ENCODE measurements at regions not wholly inside any gene's neighbourhood (a gene's known extent, or its start where the extent isn't known, plus 50 kb on each side); places are given as distances from the start of the nearest gene placed in this dataset.

DNA sequence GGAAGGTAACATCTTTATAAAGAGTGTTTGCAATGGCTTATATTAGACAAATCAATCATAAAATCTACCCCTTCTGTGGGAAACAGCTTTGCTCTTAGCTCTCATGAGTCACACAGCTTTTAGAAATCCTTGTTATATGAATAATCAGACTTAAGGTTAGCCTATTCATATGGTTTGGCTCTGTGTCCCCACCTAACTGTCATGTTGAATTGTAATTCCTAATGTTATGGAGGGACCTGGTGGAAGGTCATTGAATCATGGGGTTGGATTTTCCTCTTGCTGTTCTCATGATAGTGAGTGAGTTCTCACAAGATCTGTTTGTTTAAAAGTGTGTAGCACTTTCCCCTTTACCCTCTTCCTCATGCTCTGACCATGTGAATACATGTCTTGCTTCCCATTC, 704.2 kb upstream of the KLHL1 start:
- Histone ChIP-seq H3K27me3 (ENCODE audit: insufficient read depth, low read depth) (no peaks in the 10 kb centered on the region), H3K36me3 (ENCODE audit: insufficient read depth) (no peaks in the 10 kb centered on the region), H2AFZ (ENCODE audit: low read depth) (no peak overlapping the region), H4K20me1 (ENCODE audit: insufficient read depth) (no peaks in the 10 kb centered on the region), H3K4me2 (no peak overlapping the region), H3K4me3 (IDR thresholded peaks at IDR 0.05; ENCODE audit: insufficient read depth, low read depth, low read length) (no peak overlapping the region), H3K27ac (no peak overlapping the region), H3K79me2 (ENCODE audit: insufficient read depth, low read depth) (no peaks in the 10 kb centered on the region), H3K9ac (no peak overlapping the region), H3K4me1 (ENCODE audit: low read depth, poor library complexity, severe bottlenecking) (no peaks in the 10 kb centered on the region)
- no peak for TF ChIP-seq CTCF (conservative IDR thresholded peaks at IDR 0.05; ENCODE audit: low read depth, low read length)

- Histone ChIP-seq H3K9ac (no peak overlapping the region), H3K4me2 (no peak overlapping the region), H3K27ac (no peak overlapping the region), H3K79me2 (ENCODE audit: insufficient read depth, low read depth) (no peaks in the 10 kb centered on the region), H3K27me3 (ENCODE audit: insufficient read depth, low read depth) (no peaks in the 10 kb centered on the region), H3K4me1 (ENCODE audit: low read depth, poor library complexity, severe bottlenecking) (no peaks in the 10 kb centered on the region), H2AFZ (ENCODE audit: low read depth) (no peak overlapping the region), H4K20me1 (ENCODE audit: insufficient read depth) (no peaks in the 10 kb centered on the region), H3K36me3 (ENCODE audit: insufficient read depth) (no peaks in the 10 kb centered on the region), H3K4me3 (IDR thresholded peaks at IDR 0.05; ENCODE audit: insufficient read depth, low read depth, low read length) (no peak overlapping the region)
- TF ChIP-seq CTCF (conservative IDR thresholded peaks at IDR 0.05; ENCODE audit: low read depth, low read length): no peak
These were observed 701.3 kb upstream of the KLHL1 start for GRCh38 chr13:70809588-70809987.

DNA sequence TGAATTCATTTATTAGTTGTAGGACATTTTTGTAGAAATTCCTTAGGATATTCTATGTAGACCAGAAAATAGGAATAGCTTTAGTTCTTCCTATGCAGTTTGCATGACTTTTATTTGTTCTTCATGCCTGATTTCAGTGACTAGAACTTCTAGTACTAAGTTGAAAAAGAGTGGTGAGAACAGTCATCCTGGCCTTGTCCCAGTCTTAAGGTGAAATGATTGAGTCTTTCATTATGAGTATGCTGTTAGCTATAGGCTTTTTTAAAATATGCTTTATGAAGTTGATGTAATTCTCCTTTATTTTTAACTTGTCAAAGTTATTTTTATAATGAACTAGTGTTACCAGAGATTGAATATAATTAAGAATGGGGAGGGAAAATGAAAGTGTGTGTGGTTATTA, 690.1 kb upstream of the KLHL1 start:
- H3K27ac ChIP-seq: no peak overlapping the region
- no peaks in the 10 kb centered on the region for H3K36me3 ChIP-seq (ENCODE audit: insufficient read depth)
- no peak overlapping the region for H3K4me2 ChIP-seq
- no peaks in the 10 kb centered on the region for H3K79me2 ChIP-seq (ENCODE audit: insufficient read depth, low read depth)
- peaks cover 7% of the 10 kb centered on the region for H3K4me1 ChIP-seq (ENCODE audit: low read depth, poor library complexity, severe bottlenecking)
- TF ChIP-seq CTCF (conservative IDR thresholded peaks at IDR 0.05; ENCODE audit: low read depth, low read length): no peak
- no peak overlapping the region for H3K9ac ChIP-seq
- no peak overlapping the region for H3K4me3 ChIP-seq (IDR thresholded peaks at IDR 0.05; ENCODE audit: insufficient read depth, low read depth, low read length)
- H4K20me1 ChIP-seq (ENCODE audit: insufficient read depth): no peaks in the 10 kb centered on the region
- H2AFZ ChIP-seq (ENCODE audit: low read depth): no peak overlapping the region
- no peaks in the 10 kb centered on the region for H3K27me3 ChIP-seq (ENCODE audit: insufficient read depth, low read depth)

DNA sequence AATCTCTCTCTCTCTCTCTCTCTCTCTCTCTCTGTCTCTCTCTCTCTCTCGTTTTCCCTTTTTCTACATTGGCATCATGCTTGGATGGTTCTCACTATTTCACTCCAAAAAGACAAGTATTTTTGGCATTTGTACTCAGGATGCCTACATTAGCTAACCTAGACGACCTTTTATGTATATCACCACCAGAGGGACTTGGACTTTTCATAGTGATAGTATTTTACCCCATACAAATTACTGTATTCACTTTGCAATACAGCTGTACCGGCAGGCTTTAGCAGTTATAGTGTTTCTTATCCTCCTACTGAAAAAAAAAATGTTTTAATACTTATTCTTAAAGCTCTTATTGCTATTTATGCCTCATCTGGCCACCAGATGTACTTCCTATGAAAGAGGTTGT, 687.2 kb upstream of the KLHL1 start:
- H3K4me2 ChIP-seq: no peak overlapping the region
- H3K36me3 ChIP-seq (ENCODE audit: insufficient read depth): no peaks in the 10 kb centered on the region
- no peaks in the 10 kb centered on the region for H3K27me3 ChIP-seq (ENCODE audit: insufficient read depth, low read depth)
- H3K4me1 ChIP-seq (ENCODE audit: low read depth, poor library complexity, severe bottlenecking): peaks cover 3% of the 10 kb centered on the region
- no peak overlapping the region for H2AFZ ChIP-seq (ENCODE audit: low read depth)
- no peaks in the 10 kb centered on the region for H4K20me1 ChIP-seq (ENCODE audit: insufficient read depth)
- H3K79me2 ChIP-seq (ENCODE audit: insufficient read depth, low read depth): no peaks in the 10 kb centered on the region
- no peak overlapping the region for H3K27ac ChIP-seq
- no peak overlapping the region for H3K9ac ChIP-seq
- H3K4me3 ChIP-seq (IDR thresholded peaks at IDR 0.05; ENCODE audit: insufficient read depth, low read depth, low read length): no peak overlapping the region
- TF ChIP-seq CTCF (conservative IDR thresholded peaks at IDR 0.05; ENCODE audit: low read depth, low read length): 0 out of 2 replicates have a peak, but pooled peaks have one; percentile 29
